Astrocyte of the cerebellum (primary cell): ENCODE measurements at regions not wholly inside any gene's neighbourhood (a gene's known extent, or its start where the extent isn't known, plus 50 kb on each side); places are given as distances from the start of the nearest gene placed in this dataset.
A peak's percentile ranks its signal among the peaks of the same experiment; 100 is the strongest.

Experiments used
- DNase-seq: peaks from one replicate; pipeline ENCODE4 v3.0.0-alpha.2; 2011; ENCODE audit warnings: low read depth
- H3K4me3 ChIP-seq: 2 replicates; pipeline ENCODE4 v1.5.1; 2011; ENCODE audit warnings: mild to moderate bottlenecking, low read depth, low read length, moderate library complexity
- CTCF ChIP-seq: IDR thresholded peaks from 2 replicates; pipeline ENCODE4 v1.5.1; 2012; ENCODE audit warnings: low read length, low read depth, moderate library complexity, mild to moderate bottlenecking; ENCODE audit errors: missing control alignments
- in situ Hi-C: cut with HindIII; loops from 2 replicates; pipeline ENCODE4 v1.10.0; 2017; ENCODE audit warnings: low sequenced_read_pairs

- no peak for DNase-seq
- no peak for TF ChIP-seq CTCF
- in situ Hi-C loops, result no loop called here
Observed at GRCh38 chr4:108276690-108277089, 108.0 kb upstream of the LEF1 start.

GRCh38 chr4:108272986-108273385 lies 104.3 kb upstream of the LEF1 start:
- H3K4me3 ChIP-seq, result no peak overlapping the region
- no peak for TF ChIP-seq CTCF
- in situ Hi-C loops, result no loop called here
- DNase-seq, result no peak

More at GRCh38 chr4:108276690-108277089, 108.0 kb upstream of the LEF1 start:
- H3K4me3 ChIP-seq, result no peak overlapping the region

- peak; percentile 47 for DNase-seq
- H3K4me3 ChIP-seq, result no peak overlapping the region
- no peak for TF ChIP-seq CTCF
- in situ Hi-C loops, result no loop called here
Observed at GRCh38 chr4:108272561-108272960, 103.8 kb upstream of the LEF1 start.

- TF ChIP-seq CTCF, result no peak
- no peak for DNase-seq
- in situ Hi-C loops, result no loop called here
- no peak overlapping the region for H3K4me3 ChIP-seq
Observed at GRCh38 chr4:108272046-108272445, 103.3 kb upstream of the LEF1 start.

DNA sequence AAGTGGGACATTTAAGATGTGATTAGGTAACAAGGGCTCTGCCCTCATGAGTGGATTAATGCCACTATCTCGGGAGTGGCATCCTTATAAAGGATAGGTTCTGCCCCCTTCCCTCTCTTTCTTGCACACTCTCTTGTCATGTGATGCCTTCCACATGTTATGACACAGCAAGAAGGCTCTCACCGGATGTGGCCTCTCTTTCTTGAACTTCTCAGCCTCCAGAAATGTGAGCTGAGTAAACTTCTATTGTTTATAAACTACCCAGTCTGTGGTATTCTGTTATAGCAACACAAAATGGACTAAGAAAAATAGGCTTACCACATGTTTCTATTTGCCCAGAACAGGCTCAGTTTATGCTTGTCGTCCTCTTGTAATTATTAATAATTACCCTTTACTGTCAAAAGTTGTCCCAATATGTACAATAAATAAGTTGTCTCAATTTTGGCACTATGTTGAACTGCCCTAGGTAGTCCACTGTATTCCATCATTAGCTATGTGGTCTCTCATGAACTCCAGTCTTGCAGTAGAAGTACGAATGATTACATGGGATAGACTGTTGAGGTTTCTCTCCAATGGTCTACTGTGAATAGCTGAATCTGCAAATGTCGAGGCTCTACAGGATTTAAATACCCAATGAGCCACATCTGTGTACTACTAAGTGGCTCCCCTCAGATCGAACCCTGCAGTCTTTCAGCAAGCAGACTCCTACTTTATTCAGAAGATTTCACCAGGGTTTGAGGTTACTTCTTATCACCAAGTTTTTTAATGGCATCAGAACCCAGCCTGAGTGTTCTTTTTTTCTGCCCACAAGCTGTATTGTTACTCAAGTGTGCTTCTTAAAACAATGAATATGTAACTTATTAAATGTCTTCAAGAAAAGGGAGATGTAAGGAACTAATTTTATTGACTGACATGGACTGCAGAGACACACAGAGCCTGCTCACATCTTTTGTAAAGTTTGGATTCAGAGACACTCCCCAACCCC lies 102.0 kb upstream of the LEF1 start:
- no peak overlapping the region for H3K4me3 ChIP-seq
- TF ChIP-seq CTCF, result no peak
- in situ Hi-C loops, result no loop called here
- DNase-seq, result peak; percentile 53

GRCh38 chr4:108264693-108265092 lies 96.0 kb upstream of the LEF1 start:
- H3K4me3 ChIP-seq, result no peak overlapping the region
- DNase-seq, result no peak
- TF ChIP-seq CTCF, result no peak
- in situ Hi-C loops, result no loop called here
